HFFc6 (cell line): ENCODE measurements at regions not wholly inside any gene's neighbourhood (a gene's known extent, or its start where the extent isn't known, plus 50 kb on each side); places are given as distances from the start of the nearest gene placed in this dataset.
A peak's percentile ranks its signal among the peaks of the same experiment; 100 is the strongest.

Source experiments
- DNase-seq: peaks from one replicate; pipeline ENCODE4 v3.0.0-alpha.2; 2018
- H3K27ac Mint-ChIP-seq: 2 replicates; pipeline ENCODE4 v1.8.0; 2020; ENCODE audit warnings: mild to moderate bottlenecking, mixed read lengths
- H3K27me3 Mint-ChIP-seq: 2 replicates; pipeline ENCODE4 v1.8.0; 2021; ENCODE audit warnings: mild to moderate bottlenecking, moderate library complexity, mixed read lengths; ENCODE audit not compliant: insufficient read depth
- H3K36me3 Mint-ChIP-seq: 2 replicates; pipeline ENCODE4 v1.8.0; 2021; ENCODE audit warnings: low read depth, mixed read lengths
- H3K4me1 Mint-ChIP-seq: 2 replicates; pipeline ENCODE4 v1.8.0; 2020; ENCODE audit warnings: low read depth, mixed read lengths
- H3K4me3 Mint-ChIP-seq: 2 replicates; pipeline ENCODE4 v1.8.0; 2020; ENCODE audit warnings: mild to moderate bottlenecking, moderate library complexity, mixed read lengths
- H3K9me3 Mint-ChIP-seq: 2 replicates; pipeline ENCODE4 v1.8.0; 2020; ENCODE audit warnings: mild to moderate bottlenecking, mixed read lengths
- TF ChIP-seq, protein P1 (sequence below): fragments of 200-600 bp; sonication (generic); IDR thresholded peaks from 2 replicates; pipeline ENCODE4 v1.5.0; 2021; ENCODE audit warnings: antibody characterized with exemption, mild to moderate bottlenecking

DNA sequence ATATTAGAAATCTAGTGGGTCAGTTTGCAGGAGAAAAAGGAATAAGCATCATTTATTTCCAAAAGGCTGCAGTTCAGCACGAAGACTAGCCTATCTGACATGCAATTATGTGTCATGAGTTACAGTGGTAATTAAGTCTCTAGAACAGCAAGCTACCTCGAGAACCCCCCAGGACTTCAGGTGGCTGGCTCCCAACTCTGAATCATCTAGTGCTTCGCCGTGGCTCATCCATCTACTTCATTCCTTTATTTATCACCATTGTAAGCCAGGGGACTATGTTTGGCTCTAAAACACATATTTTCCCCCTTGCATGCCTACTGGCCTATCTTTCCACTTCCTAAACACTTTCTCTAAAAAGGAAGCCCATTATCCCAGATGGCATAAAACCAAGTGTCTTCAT, 121.6 kb downstream of the TXNL1 start:
- TF ChIP-seq, protein P1, sequence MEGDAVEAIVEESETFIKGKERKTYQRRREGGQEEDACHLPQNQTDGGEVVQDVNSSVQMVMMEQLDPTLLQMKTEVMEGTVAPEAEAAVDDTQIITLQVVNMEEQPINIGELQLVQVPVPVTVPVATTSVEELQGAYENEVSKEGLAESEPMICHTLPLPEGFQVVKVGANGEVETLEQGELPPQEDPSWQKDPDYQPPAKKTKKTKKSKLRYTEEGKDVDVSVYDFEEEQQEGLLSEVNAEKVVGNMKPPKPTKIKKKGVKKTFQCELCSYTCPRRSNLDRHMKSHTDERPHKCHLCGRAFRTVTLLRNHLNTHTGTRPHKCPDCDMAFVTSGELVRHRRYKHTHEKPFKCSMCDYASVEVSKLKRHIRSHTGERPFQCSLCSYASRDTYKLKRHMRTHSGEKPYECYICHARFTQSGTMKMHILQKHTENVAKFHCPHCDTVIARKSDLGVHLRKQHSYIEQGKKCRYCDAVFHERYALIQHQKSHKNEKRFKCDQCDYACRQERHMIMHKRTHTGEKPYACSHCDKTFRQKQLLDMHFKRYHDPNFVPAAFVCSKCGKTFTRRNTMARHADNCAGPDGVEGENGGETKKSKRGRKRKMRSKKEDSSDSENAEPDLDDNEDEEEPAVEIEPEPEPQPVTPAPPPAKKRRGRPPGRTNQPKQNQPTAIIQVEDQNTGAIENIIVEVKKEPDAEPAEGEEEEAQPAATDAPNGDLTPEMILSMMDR, result no peak
- Mint-ChIP-seq H3K9me3 (no peaks in the 10 kb centered on the region), H3K27me3 (peaks cover 10% of the 10 kb centered on the region), H3K36me3 (no peaks in the 10 kb centered on the region), H3K4me1 (peaks cover 34% of the 10 kb centered on the region), H3K27ac (peak overlapping the region; percentile 60), H3K4me3 (peak overlapping the region; percentile 8; the same call in 1 of the 2 replicates)
- peak; percentile 71 for DNase-seq

DNA sequence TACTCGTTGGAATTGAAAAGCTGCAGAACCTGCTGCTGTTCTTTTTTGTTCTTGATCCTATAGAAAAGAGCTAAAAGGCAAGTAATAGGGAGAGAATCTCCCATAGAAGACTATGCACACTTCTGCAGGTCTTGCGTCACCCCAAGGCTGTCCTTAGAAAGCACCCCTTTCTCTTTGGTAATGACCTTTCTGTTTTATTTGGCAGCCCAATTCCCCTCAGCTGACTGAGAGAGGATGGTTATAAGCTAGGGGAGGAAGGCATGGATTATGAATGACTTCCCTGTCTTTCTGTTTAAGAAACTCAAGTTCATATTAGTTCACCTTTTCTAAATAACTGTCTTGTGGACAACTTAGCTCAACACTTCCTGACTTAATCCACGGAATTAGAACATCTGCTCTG, 122.9 kb downstream of the TXNL1 start:
- peaks cover 8% of the 10 kb centered on the region for H3K27me3 Mint-ChIP-seq
- H3K36me3 Mint-ChIP-seq, result no peaks in the 10 kb centered on the region
- no peak overlapping the region for H3K4me3 Mint-ChIP-seq
- no peaks in the 10 kb centered on the region for H3K9me3 Mint-ChIP-seq
- DNase-seq, result no peak
- peaks cover 39% of the 10 kb centered on the region for H3K4me1 Mint-ChIP-seq
- TF ChIP-seq, protein P1, result no peak
- no peak overlapping the region for H3K27ac Mint-ChIP-seq

DNA sequence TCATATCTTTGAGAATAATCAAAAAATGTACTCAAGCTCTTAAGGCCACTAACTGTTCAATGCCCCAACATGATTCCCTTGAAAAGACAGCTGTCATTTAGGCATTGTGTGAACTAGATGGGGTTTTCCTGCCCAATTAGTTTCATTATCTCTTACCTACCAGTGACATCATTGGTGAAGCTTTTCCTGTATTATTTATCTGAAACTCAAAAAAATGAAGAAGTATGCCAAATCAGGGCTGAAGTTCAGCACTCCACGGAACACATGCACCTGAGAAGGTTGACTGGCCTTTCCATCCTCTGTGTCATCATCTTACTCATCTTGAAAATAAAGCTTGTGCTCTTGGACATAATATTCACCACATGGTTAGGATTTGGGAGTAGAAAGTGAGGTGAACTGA, 126.4 kb downstream of the TXNL1 start:
- no peak for DNase-seq
- no peaks in the 10 kb centered on the region for H3K9me3 Mint-ChIP-seq
- H3K27ac Mint-ChIP-seq, result no peak overlapping the region
- no peaks in the 10 kb centered on the region for H3K36me3 Mint-ChIP-seq
- TF ChIP-seq, protein P1, result no peak
- peaks cover 26% of the 10 kb centered on the region for H3K4me1 Mint-ChIP-seq
- peaks cover 5% of the 10 kb centered on the region; the same call in 1 of the 2 replicates for H3K27me3 Mint-ChIP-seq
- H3K4me3 Mint-ChIP-seq, result no peak overlapping the region

DNA sequence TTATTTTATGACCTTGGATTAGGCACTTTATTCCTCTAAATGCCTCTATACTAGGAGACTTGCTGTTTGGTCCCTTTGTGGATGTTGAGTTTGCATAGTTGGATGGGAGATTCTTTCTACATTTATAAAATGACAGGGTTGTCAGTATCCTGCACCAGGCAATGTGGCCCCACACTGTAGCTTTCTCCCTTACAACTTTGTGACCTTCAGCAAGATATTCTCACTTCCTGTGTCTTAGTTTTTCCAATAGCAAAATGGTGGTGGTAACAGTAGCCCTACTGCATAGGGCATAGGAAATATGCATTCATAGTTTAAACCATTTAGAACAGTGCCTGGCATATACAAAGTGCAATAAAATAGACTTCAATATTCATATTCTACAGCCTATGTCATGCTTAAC, 128.3 kb downstream of the TXNL1 start:
- no peaks in the 10 kb centered on the region for H3K36me3 Mint-ChIP-seq

DNA sequence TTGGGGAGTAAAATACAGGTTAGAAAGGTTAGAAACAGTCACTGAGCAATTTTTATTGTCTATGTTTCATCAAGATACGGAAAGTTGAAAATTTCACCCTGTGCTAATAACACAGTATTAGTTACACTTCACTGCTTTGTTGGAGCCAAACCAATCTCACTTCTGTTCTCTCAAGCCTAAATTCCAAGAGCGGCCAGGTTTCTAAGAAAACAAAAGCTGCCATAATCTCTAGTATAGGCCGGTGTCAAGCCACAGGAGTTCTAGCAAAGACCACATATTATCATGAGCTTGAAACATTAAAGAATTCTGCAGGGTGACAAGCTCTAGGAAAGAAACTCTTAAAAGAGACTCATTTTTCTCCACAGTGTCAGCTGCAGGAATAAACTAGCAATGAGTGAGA, 128.7 kb downstream of the TXNL1 start:
- peaks cover 21% of the 10 kb centered on the region for H3K4me1 Mint-ChIP-seq
- no peak overlapping the region for H3K27ac Mint-ChIP-seq
- DNase-seq, result no peak
- TF ChIP-seq, protein P1, result no peak
- H3K27me3 Mint-ChIP-seq, result peaks cover 5% of the 10 kb centered on the region; the same call in 1 of the 2 replicates
- H3K4me3 Mint-ChIP-seq, result no peak overlapping the region
- H3K36me3 Mint-ChIP-seq, result no peaks in the 10 kb centered on the region
- H3K9me3 Mint-ChIP-seq, result no peaks in the 10 kb centered on the region

More for the DNA sequence above, 128.3 kb downstream of the TXNL1 start:
- TF ChIP-seq, protein P1, result no peak
- Mint-ChIP-seq H3K4me3 (no peak overlapping the region), H3K27ac (no peak overlapping the region), H3K9me3 (no peaks in the 10 kb centered on the region), H3K4me1 (peaks cover 21% of the 10 kb centered on the region), H3K27me3 (peaks cover 5% of the 10 kb centered on the region; the same call in 1 of the 2 replicates)
- DNase-seq, result no peak
